NCI-H187 (cell line): ENCODE measurements at regions not wholly inside any gene's neighbourhood (a gene's known extent, or its start where the extent isn't known, plus 50 kb on each side); places are given as distances from the start of the nearest gene placed in this dataset.

ENCODE experiments used
- DNase-seq, 2 experiments: peaks; one replicate each; lab custom pipeline; 2025; lab: John Stamatoyannopoulos, UW

- no peak for DNase-seq
These were observed 141.3 kb upstream of the UBE2E1 start for GRCh38 chr3:23664459-23664858.

- DNase-seq: no peak
These were observed 140.0 kb upstream of the UBE2E1 start for GRCh38 chr3:23665741-23666140.

- no peak for DNase-seq
These were observed 138.9 kb upstream of the UBE2E1 start for GRCh38 chr3:23666818-23667217.

GRCh38 chr3:23667536-23668429, 138.0 kb upstream of the UBE2E1 start:
- no peak for DNase-seq

- no peak for DNase-seq
These were observed 137.3 kb upstream of the UBE2E1 start for GRCh38 chr3:23668430-23668904.

- no peak for DNase-seq
These were observed 136.1 kb upstream of the UBE2E1 start for GRCh38 chr3:23669541-23670255.

GRCh38 chr3:23671851-23672589, 133.7 kb upstream of the UBE2E1 start:
- DNase-seq: no peak

- DNase-seq: no peak
These were observed 133.1 kb upstream of the UBE2E1 start for GRCh38 chr3:23672628-23673027.

- DNase-seq: no peak
These were observed 130.7 kb upstream of the UBE2E1 start for GRCh38 chr3:23675010-23675409.

GRCh38 chr3:23676093-23676492, 129.7 kb upstream of the UBE2E1 start:
- DNase-seq: no peak

GRCh38 chr3:23682646-23683045, 123.1 kb upstream of the UBE2E1 start:
- DNase-seq: no peak

- no peak for DNase-seq
These were observed 120.1 kb upstream of the UBE2E1 start for GRCh38 chr3:23685541-23686258.

- no peak for DNase-seq
These were observed 119.2 kb upstream of the UBE2E1 start for GRCh38 chr3:23686519-23686918.

GRCh38 chr3:23691357-23691895, 114.3 kb upstream of the UBE2E1 start:
- no peak for DNase-seq

- DNase-seq: no peak
These were observed 108.9 kb upstream of the UBE2E1 start for GRCh38 chr3:23696842-23697241.

GRCh38 chr3:23697416-23697815, 108.3 kb upstream of the UBE2E1 start:
- DNase-seq: peak in 1 of 2 experiments; percentile 28

GRCh38 chr3:23698652-23699313, 107.0 kb upstream of the UBE2E1 start:
- DNase-seq: no peak

GRCh38 chr3:23700616-23701015, 105.1 kb upstream of the UBE2E1 start:
- DNase-seq: no peak

- peak in 1 of 2 experiments; percentile 6 for DNase-seq
These were observed 103.8 kb upstream of the UBE2E1 start for GRCh38 chr3:23701716-23702597.

- DNase-seq: no peak
These were observed 101.5 kb upstream of the UBE2E1 start for GRCh38 chr3:23704298-23704697.
